ENCODE measurements at regions not wholly inside any gene's neighbourhood (a gene's known extent, or its start where the extent isn't known, plus 50 kb on each side); places are given as distances from the start of the nearest gene placed in this dataset.

DNA sequence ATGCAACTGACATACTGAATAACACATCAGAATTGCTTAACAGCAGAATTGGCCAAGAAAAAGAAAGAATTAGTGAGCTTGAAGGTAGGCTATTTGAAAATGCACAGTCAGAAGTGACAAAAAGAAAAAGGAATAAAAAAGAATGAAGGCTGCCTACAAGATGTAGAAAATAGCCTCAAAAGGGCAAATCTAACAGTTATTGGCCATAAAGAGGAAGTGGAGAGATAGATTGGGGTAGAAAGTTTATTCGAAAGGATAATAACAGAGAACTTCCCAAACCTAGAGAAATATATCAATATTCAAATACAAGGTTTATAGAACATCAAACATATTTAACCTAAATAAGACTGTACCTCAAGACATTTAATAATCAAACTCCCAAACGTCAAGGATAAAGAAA is 67.5 kb downstream of the ATP6V1G3 start:
- Mint-ChIP-seq H3K4me3 (no peak overlapping the region), H3K4me1 (peaks cover 3% of the 10 kb centered on the region), H3K27me3 (no peaks in the 10 kb centered on the region), H3K27ac (no peak overlapping the region), H3K9me3 (peaks cover 5% of the 10 kb centered on the region), H3K36me3 (peaks cover 6% of the 10 kb centered on the region)

- peaks cover 5% of the 10 kb centered on the region for H3K36me3 Mint-ChIP-seq
- H3K4me3 Mint-ChIP-seq: no peak overlapping the region
- peaks cover 5% of the 10 kb centered on the region for H3K9me3 Mint-ChIP-seq
- peaks cover 7% of the 10 kb centered on the region for H3K4me1 Mint-ChIP-seq
- H3K27me3 Mint-ChIP-seq: no peaks in the 10 kb centered on the region
- H3K27ac Mint-ChIP-seq: no peak overlapping the region
Measured at GRCh38 chr1:198472119-198472518, 68.4 kb downstream of the ATP6V1G3 start.

DNA sequence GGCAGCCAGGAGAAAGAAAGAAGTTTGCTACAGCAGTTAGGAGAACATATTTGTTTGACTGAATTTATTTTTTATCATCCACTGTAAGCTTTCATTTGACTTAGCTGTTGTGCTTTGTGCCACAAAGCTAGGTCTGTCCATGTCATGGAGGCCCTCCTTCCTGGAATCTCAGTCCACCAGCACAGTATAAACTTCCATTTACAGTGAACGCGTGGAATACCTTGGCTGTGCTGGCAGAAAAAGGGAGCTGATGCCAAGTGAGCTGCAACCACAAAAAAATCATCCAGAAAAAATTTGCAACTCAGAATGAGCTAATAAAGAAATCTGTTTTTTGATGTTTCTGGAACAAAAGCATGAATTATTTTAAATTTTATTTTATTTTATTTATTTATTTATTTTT is 72.6 kb downstream of the ATP6V1G3 start:
- Mint-ChIP-seq H3K36me3 (no peaks in the 10 kb centered on the region), H3K9me3 (no peaks in the 10 kb centered on the region), H3K27me3 (no peaks in the 10 kb centered on the region), H3K27ac (no peak overlapping the region), H3K4me1 (peaks cover 20% of the 10 kb centered on the region), H3K4me3 (no peak overlapping the region)

- Mint-ChIP-seq H3K27me3 (no peaks in the 10 kb centered on the region), H3K36me3 (no peaks in the 10 kb centered on the region), H3K27ac (no peak overlapping the region), H3K9me3 (no peaks in the 10 kb centered on the region), H3K4me1 (peaks cover 20% of the 10 kb centered on the region), H3K4me3 (no peak overlapping the region)
Measured at GRCh38 chr1:198467342-198467741, 73.1 kb downstream of the ATP6V1G3 start.

- Mint-ChIP-seq H3K4me1 (peaks cover 17% of the 10 kb centered on the region), H3K27me3 (no peaks in the 10 kb centered on the region), H3K4me3 (no peak overlapping the region), H3K9me3 (no peaks in the 10 kb centered on the region), H3K27ac (peak overlapping the region; percentile 49), H3K36me3 (no peaks in the 10 kb centered on the region)
Measured at GRCh38 chr1:198465201-198466144, 75.0 kb downstream of the ATP6V1G3 start.

- Mint-ChIP-seq H3K27ac (no peak overlapping the region), H3K27me3 (no peaks in the 10 kb centered on the region), H3K4me1 (peaks cover 17% of the 10 kb centered on the region), H3K4me3 (no peak overlapping the region), H3K9me3 (no peaks in the 10 kb centered on the region), H3K36me3 (no peaks in the 10 kb centered on the region)
Measured at GRCh38 chr1:198463709-198464108, 76.8 kb downstream of the ATP6V1G3 start.

GRCh38 chr1:198462365-198463019 is 78.0 kb downstream of the ATP6V1G3 start:
- Mint-ChIP-seq H3K4me1 (peaks cover 15% of the 10 kb centered on the region), H3K27ac (no peak overlapping the region), H3K36me3 (no peaks in the 10 kb centered on the region), H3K27me3 (no peaks in the 10 kb centered on the region), H3K4me3 (no peak overlapping the region), H3K9me3 (no peaks in the 10 kb centered on the region)

- Mint-ChIP-seq H3K27me3 (no peaks in the 10 kb centered on the region), H3K36me3 (no peaks in the 10 kb centered on the region), H3K27ac (no peak overlapping the region), H3K4me1 (no peaks in the 10 kb centered on the region), H3K9me3 (no peaks in the 10 kb centered on the region), H3K4me3 (no peak overlapping the region)
Measured at GRCh38 chr1:198455966-198456365, 84.5 kb downstream of the ATP6V1G3 start.

DNA sequence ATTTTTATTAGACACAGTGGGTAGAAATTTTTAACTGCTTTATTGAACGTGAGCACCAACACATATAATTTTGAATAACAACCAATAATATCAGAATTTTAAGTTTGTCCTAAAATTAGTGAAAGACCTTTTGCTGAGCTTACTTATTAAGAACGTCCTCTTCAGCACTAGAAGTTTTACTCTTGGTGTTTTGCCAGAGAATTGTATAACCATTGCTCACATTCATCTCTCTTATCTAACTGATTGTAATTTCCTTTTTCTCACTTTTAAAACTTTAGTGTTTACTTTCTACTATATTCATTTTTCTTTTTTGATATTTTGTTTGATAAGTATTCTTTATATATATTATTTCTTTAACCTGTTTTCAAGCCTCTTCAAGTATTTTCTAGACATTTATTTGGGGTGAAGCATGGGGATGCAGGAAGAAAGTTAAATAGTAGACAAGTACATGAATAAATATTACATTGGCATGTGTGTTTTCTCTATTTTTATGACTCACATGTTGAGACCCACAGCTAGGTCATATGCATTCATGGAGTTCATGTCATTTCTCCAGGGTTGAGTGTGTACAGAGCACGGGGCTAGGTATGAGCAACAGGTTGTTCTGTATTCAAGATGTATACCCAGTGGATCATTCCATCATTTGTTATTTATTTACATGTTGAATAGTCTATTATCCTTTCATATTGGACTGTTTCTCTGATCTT is 90.6 kb downstream of the ATP6V1G3 start:
- Mint-ChIP-seq H3K36me3 (no peaks in the 10 kb centered on the region), H3K4me3 (no peak overlapping the region), H3K4me1 (no peaks in the 10 kb centered on the region), H3K9me3 (no peaks in the 10 kb centered on the region), H3K27ac (no peak overlapping the region), H3K27me3 (peaks cover 1% of the 10 kb centered on the region)

DNA sequence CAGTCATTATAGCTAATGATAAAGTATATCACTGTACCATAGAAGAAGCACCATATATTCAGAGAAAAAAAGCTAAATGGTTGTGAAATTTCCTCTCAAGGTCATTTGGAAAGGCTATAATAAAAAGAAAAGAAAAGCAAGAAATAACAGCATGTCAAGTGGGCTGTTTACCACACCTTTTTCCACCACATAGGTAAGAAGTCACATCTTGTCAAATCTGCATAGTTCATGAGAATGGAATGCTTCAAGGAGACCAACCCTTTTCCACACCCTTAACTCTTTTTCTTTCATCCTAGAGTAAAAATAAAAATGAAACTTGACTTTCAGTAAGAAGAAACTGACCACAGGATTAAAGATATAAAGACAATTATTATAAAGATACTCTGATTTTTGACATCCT is 91.2 kb downstream of the ATP6V1G3 start:
- no peak overlapping the region for H3K4me3 Mint-ChIP-seq
- H3K27ac Mint-ChIP-seq: no peak overlapping the region
- no peaks in the 10 kb centered on the region for H3K9me3 Mint-ChIP-seq
- H3K36me3 Mint-ChIP-seq: no peaks in the 10 kb centered on the region
- peaks cover 1% of the 10 kb centered on the region for H3K27me3 Mint-ChIP-seq
- H3K4me1 Mint-ChIP-seq: no peaks in the 10 kb centered on the region

GRCh38 chr1:198447468-198447867 is 93.0 kb downstream of the ATP6V1G3 start:
- H3K9me3 Mint-ChIP-seq: no peaks in the 10 kb centered on the region
- H3K36me3 Mint-ChIP-seq: no peaks in the 10 kb centered on the region

DNA sequence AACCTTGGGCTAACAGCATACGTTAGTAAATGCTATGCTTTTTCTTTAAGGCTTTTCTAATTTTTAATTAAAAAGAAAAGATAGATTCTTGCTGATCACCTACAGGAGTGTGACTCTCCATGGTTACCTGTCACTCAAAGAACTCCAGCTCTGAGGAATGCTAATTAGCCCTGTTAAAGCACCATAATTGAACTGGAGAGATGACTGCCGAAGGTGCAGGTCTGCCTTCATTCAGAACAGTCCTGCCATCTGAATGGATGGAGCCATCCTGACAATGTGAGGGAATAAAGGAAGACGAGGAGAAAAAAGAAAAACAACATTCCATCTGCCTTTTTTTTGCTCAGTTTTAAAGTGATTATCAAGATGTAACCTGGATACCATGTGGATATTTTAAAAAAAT is 94.6 kb downstream of the ATP6V1G3 start:
- no peaks in the 10 kb centered on the region for H3K4me1 Mint-ChIP-seq
- H3K4me3 Mint-ChIP-seq: no peak overlapping the region
- no peaks in the 10 kb centered on the region for H3K9me3 Mint-ChIP-seq
- H3K27ac Mint-ChIP-seq: no peak overlapping the region
- no peaks in the 10 kb centered on the region for H3K36me3 Mint-ChIP-seq
- peaks cover 3% of the 10 kb centered on the region for H3K27me3 Mint-ChIP-seq

More at GRCh38 chr1:198447468-198447867, 93.0 kb downstream of the ATP6V1G3 start:
- no peaks in the 10 kb centered on the region for H3K4me1 Mint-ChIP-seq
- no peak overlapping the region for H3K27ac Mint-ChIP-seq
- no peak overlapping the region for H3K4me3 Mint-ChIP-seq
- H3K27me3 Mint-ChIP-seq: peaks cover 1% of the 10 kb centered on the region

DNA sequence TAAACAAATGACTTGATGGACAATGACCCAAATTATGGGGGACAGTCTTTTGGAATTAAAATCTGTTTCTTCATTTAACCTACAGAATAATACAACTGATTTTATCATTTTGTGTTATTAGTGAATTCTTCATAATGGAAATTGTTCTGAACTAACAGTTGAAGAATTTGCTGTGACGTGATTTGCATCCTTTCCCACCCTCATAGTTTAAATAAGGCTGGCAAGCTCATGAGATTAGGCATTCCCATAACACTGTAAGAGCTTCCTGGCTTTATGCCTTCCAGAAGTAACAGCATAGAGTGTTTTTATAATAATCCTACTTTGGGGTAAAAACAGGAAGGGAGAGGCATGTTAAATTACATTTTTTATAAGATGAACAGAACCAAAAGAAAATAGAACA is 95.7 kb downstream of the ATP6V1G3 start:
- no peaks in the 10 kb centered on the region for H3K9me3 Mint-ChIP-seq
- no peak overlapping the region for H3K27ac Mint-ChIP-seq

DNA sequence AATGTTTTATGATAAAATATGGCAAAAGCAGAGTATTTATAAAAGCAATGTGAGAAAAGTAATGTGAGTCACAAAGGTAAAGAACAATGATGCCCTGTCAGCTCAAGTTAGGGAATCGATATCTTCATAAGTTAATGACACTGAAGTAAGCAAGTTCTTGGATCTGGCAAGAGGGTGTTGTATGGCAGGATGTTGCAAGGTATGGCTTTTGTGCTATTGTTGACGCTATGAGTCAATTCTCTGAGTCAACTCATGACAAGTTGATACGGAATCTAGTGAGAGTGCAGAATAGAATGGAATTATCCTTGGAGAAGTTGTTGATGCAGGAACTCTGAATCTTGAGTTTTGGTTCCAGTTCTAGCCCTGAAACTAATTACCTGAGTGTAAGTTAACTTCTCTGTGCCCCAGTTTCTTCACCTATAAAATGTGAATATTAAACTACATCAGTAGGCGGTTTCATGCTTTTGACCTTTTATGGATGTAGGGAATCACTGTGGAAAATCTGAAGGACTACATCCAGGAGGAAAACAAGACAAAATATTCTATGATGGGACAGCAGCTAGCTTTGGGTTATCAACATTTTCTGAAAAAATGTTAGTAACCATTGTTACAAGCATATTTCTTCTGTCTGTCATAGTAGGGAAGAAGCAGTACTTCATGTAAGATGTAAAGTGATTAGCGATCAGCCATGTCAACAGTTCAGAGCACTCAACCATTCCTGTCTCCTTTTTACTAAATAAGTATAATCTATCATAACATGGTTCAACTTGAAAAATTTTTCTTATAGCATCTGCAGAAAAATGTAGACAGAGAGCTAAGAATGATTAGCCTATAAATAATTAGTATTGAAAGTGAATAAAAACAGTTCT is 96.9 kb downstream of the ATP6V1G3 start:
- no peaks in the 10 kb centered on the region for H3K36me3 Mint-ChIP-seq
- H3K27me3 Mint-ChIP-seq: peaks cover 3% of the 10 kb centered on the region
- no peak overlapping the region for H3K27ac Mint-ChIP-seq
- H3K9me3 Mint-ChIP-seq: no peaks in the 10 kb centered on the region
- H3K4me1 Mint-ChIP-seq: no peaks in the 10 kb centered on the region
- H3K4me3 Mint-ChIP-seq: no peak overlapping the region

More for the DNA sequence above, 95.7 kb downstream of the ATP6V1G3 start:
- no peaks in the 10 kb centered on the region for H3K36me3 Mint-ChIP-seq
- H3K4me1 Mint-ChIP-seq: no peaks in the 10 kb centered on the region
- H3K27me3 Mint-ChIP-seq: peaks cover 3% of the 10 kb centered on the region
- no peak overlapping the region for H3K4me3 Mint-ChIP-seq

DNA sequence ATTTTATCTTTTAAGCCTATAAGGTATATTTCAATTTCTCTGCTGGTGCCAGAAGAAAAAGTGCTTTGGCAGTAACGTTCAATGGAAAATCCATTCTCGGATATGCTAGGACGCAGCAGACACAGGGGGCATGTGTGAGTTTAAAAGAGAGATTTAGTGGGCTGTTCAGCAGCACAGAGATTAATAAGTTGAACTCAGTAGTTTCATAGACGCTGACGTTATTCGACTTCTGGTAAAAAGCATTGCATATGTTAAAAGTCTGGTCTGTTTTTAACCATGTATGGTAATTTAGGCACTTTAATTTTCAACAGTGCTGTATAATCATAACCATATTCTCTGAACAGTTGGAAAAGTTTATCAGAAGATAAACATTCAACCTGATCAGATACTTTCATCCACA is 99.6 kb downstream of the ATP6V1G3 start:
- Mint-ChIP-seq H3K36me3 (no peaks in the 10 kb centered on the region), H3K27ac (no peak overlapping the region), H3K27me3 (peaks cover 2% of the 10 kb centered on the region), H3K4me1 (no peaks in the 10 kb centered on the region), H3K9me3 (no peaks in the 10 kb centered on the region), H3K4me3 (no peak overlapping the region)

Measured in activated naive CD4-positive, alpha-beta T cell treated with anti-CD3 and anti-CD28 coated beads, Interleukin-2, amount 50 U/mL, for 24 hours (primary cell).